ENCODE measurements at regions not wholly inside any gene's neighbourhood (a gene's known extent, or its start where the extent isn't known, plus 50 kb on each side); places are given as distances from the start of the nearest gene placed in this dataset.
"Not testable (repeated sequence)": the region's sequence is repeated elsewhere in the genome, so short reads cannot be mapped to it uniquely, and the experiment has no call there.

- ChIA-PET POLR2A (no interaction called here), CTCF (interaction anchor here (0.6 kb wide), 1 partner anchor 93 kb away, joined by 3 read pairs; no protein-coding TSS in a partner anchor)
- H3K4me3 Mint-ChIP-seq (ENCODE audit: unreplicated experiment) = no peak overlapping the region
- H3K27ac Mint-ChIP-seq (ENCODE audit: unreplicated experiment) = no peak overlapping the region
- Histone ChIP-seq H3K36me3 (ENCODE audit: control insufficient read depth, insufficient read depth, low read length) (no peaks in the 10 kb centered on the region), H3K4me1 (no peaks in the 10 kb centered on the region), H3K27me3 (replicated peaks; ENCODE audit: control insufficient read depth, insufficient read depth, low read length) (no peaks in the 10 kb centered on the region), H3K4me3 (ENCODE audit: low read depth, low read length) (no peak overlapping the region), H3K9me3 (no peaks in the 10 kb centered on the region)
- H3K4me1 Mint-ChIP-seq (ENCODE audit: low read depth, unreplicated experiment) = no peaks in the 10 kb centered on the region
- peak in 1 of 2 experiments; percentile 39 for DNase-seq
- TF ChIP-seq CTCF (IDR thresholded peaks at IDR 0.05; ENCODE audit: insufficient read depth in 1 of 2, low read depth in 1 of 2, low read length in 1 of 2, severe bottlenecking in 1 of 2, unreplicated experiment in 1 of 2) = peak; percentile 37 to 58
- no TSS peak for BruUV-seq (replicated peaks)
- no peaks in the 10 kb centered on the region for H3K9me3 Mint-ChIP-seq (ENCODE audit: unreplicated experiment)
- intact Hi-C loops (cut with micrococcal nuclease; ENCODE audit: unreplicated experiment) = no loop called here
- H3K36me3 Mint-ChIP-seq (ENCODE audit: insufficient read depth, unreplicated experiment) = no peaks in the 10 kb centered on the region
- no peaks in the 10 kb centered on the region for H3K27me3 Mint-ChIP-seq (ENCODE audit: insufficient read depth, unreplicated experiment)
Observed at GRCh38 chr9:31542384-31543055, 841.9 kb upstream of the ACO1 start.

- CTCF ChIA-PET = no interaction called here
- H3K4me1 ChIP-seq = no peaks in the 10 kb centered on the region
- H3K27ac Mint-ChIP-seq (ENCODE audit: unreplicated experiment) = no peak overlapping the region
Observed at GRCh38 chr9:31554941-31555340, 829.5 kb upstream of the ACO1 start.

DNA sequence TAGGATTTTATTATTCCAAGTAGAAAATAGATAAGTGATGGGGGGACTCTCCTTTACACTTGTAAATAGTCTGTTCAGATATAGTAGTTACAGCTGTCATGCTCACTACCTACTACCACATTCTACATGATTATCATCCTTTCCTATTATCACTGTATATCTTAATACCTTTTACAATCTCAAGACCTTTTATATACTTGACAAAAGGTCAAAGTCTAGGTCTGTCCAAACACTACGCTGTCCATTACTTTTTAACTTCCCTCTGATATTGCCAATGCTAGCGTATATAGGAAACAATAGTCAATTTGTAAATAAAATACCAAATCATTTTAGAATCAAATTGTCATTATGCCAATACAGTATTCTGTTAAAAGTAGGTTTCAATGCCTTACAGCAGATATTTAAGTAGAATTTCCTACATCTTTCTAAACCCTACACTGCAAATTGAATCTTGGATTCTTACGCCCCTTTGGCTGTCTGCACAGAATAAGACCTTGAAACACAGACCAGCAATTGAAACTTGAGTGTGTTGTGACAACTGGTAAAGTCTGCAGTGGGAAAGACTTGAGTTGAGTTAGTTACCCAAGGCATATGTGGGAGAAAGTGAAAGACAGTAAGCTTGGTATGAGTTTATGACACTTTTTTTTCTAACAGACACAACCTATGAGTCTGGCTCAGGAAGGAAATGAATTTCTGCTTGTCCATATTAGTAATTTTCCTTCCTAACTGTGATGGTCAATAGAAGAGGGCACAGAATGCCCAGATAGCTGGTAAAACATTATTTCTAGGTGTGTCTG lies 827.6 kb upstream of the ACO1 start:
- no peaks in the 10 kb centered on the region for H3K9me3 Mint-ChIP-seq (ENCODE audit: unreplicated experiment)
- H3K27me3 ChIP-seq (replicated peaks; ENCODE audit: control insufficient read depth, insufficient read depth, low read length) = no peaks in the 10 kb centered on the region
- no peak overlapping the region for H3K4me3 Mint-ChIP-seq (ENCODE audit: unreplicated experiment)
- no peaks in the 10 kb centered on the region for H3K9me3 ChIP-seq
- ChIA-PET POLR2A (no interaction called here), CTCF (no interaction called here)
- no peaks in the 10 kb centered on the region for H3K4me1 ChIP-seq
- no peak overlapping the region for H3K27ac Mint-ChIP-seq (ENCODE audit: unreplicated experiment)
- peaks cover 15% of the 10 kb centered on the region for H3K4me1 Mint-ChIP-seq (ENCODE audit: low read depth, unreplicated experiment)
- TF ChIP-seq CTCF (IDR thresholded peaks at IDR 0.05; ENCODE audit: insufficient read depth in 1 of 2, low read depth in 1 of 2, low read length in 1 of 2, severe bottlenecking in 1 of 2, unreplicated experiment in 1 of 2) = no peak
- intact Hi-C loops (cut with micrococcal nuclease; ENCODE audit: unreplicated experiment) = no loop called here
- no peak for DNase-seq
- BruUV-seq (replicated peaks) = no TSS peak
- no peaks in the 10 kb centered on the region for H3K27me3 Mint-ChIP-seq (ENCODE audit: insufficient read depth, unreplicated experiment)
- H3K4me3 ChIP-seq (ENCODE audit: low read depth, low read length) = no peak overlapping the region
- H3K36me3 Mint-ChIP-seq (ENCODE audit: insufficient read depth, unreplicated experiment) = no peaks in the 10 kb centered on the region
- no peaks in the 10 kb centered on the region for H3K36me3 ChIP-seq (ENCODE audit: control insufficient read depth, insufficient read depth, low read length)

More at GRCh38 chr9:31554941-31555340, 829.5 kb upstream of the ACO1 start:
- no peak for DNase-seq
- H3K36me3 Mint-ChIP-seq (ENCODE audit: insufficient read depth, unreplicated experiment) = no peaks in the 10 kb centered on the region
- no peaks in the 10 kb centered on the region for H3K36me3 ChIP-seq (ENCODE audit: control insufficient read depth, insufficient read depth, low read length)
- no peak overlapping the region for H3K4me3 ChIP-seq (ENCODE audit: low read depth, low read length)
- no peaks in the 10 kb centered on the region for H3K27me3 ChIP-seq (replicated peaks; ENCODE audit: control insufficient read depth, insufficient read depth, low read length)
- peaks cover 15% of the 10 kb centered on the region for H3K4me1 Mint-ChIP-seq (ENCODE audit: low read depth, unreplicated experiment)
- TF ChIP-seq CTCF (IDR thresholded peaks at IDR 0.05; ENCODE audit: insufficient read depth in 1 of 2, low read depth in 1 of 2, low read length in 1 of 2, severe bottlenecking in 1 of 2, unreplicated experiment in 1 of 2) = no peak
- no TSS peak for BruUV-seq (replicated peaks)
- no peaks in the 10 kb centered on the region for H3K27me3 Mint-ChIP-seq (ENCODE audit: insufficient read depth, unreplicated experiment)
- H3K4me3 Mint-ChIP-seq (ENCODE audit: unreplicated experiment) = no peak overlapping the region
- intact Hi-C loops (cut with micrococcal nuclease; ENCODE audit: unreplicated experiment) = no loop called here
- H3K9me3 Mint-ChIP-seq (ENCODE audit: unreplicated experiment) = no peaks in the 10 kb centered on the region
- POLR2A ChIA-PET = no interaction called here
- H3K9me3 ChIP-seq = no peaks in the 10 kb centered on the region

DNA sequence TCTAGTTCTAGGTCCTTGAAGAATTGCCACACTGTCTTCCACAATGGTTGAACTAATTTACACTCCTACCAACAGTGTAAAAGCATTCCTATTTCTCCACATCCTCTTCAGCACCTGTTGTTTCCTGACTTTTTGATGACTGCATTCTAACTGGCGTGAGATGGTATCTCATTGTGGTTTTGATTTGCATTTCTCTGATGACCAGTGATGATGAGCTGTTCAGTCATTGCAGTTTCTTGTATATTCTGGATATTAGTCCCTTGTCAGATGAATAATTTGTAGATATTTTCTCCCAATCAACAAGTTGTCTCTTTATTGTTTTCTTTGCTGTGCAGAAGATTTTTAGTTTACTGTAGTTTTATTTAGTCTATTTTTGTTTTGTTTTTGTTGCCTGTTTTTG lies 812.3 kb upstream of the ACO1 start:
- DNase-seq; POLR2A ChIA-PET; H3K9me3 Mint-ChIP-seq (ENCODE audit: unreplicated experiment); H3K27ac Mint-ChIP-seq (ENCODE audit: unreplicated experiment); H3K4me3 Mint-ChIP-seq (ENCODE audit: unreplicated experiment); intact Hi-C loops (cut with micrococcal nuclease; ENCODE audit: unreplicated experiment); H3K9me3 ChIP-seq; H3K4me1 ChIP-seq; H3K4me1 Mint-ChIP-seq (ENCODE audit: low read depth, unreplicated experiment); H3K36me3 ChIP-seq (ENCODE audit: control insufficient read depth, insufficient read depth, low read length); H3K27me3 Mint-ChIP-seq (ENCODE audit: insufficient read depth, unreplicated experiment); H3K27me3 ChIP-seq (replicated peaks; ENCODE audit: control insufficient read depth, insufficient read depth, low read length); H3K4me3 ChIP-seq (ENCODE audit: low read depth, low read length); CTCF ChIA-PET; H3K36me3 Mint-ChIP-seq (ENCODE audit: insufficient read depth, unreplicated experiment); BruUV-seq (replicated peaks): not testable (repeated sequence)
